Astrocyte of the spinal cord (primary cell): ENCODE measurements at regions not wholly inside any gene's neighbourhood (a gene's known extent, or its start where the extent isn't known, plus 50 kb on each side); places are given as distances from the start of the nearest gene placed in this dataset.
A peak's percentile ranks its signal among the peaks of the same experiment; 100 is the strongest.

Experiments used
- DNase-seq: peaks from one replicate; pipeline ENCODE4 v3.0.0; 2011; ENCODE audit warnings: low read depth, low spot score
- H3K4me3 ChIP-seq: 2 replicates; pipeline ENCODE4 v1.5.1; 2011; ENCODE audit warnings: low read depth, mild to moderate bottlenecking, low read length, moderate library complexity
- CTCF ChIP-seq: IDR thresholded peaks from 2 replicates; pipeline ENCODE4 v1.5.1; 2012; ENCODE audit warnings: low read depth, mild to moderate bottlenecking, low read length, inconsistent platforms
- in situ Hi-C: cut with HindIII; loops from 2 replicates; pipeline ENCODE4 v1.10.0; 2017; ENCODE audit warnings: low sequenced_read_pairs

- TF ChIP-seq CTCF: no peak
- in situ Hi-C loops: no loop called here
- no peak for DNase-seq
- no peak overlapping the region for H3K4me3 ChIP-seq
Observed at GRCh38 chr7:117982071-117983055, 109.1 kb upstream of the CTTNBP2 start.

DNA sequence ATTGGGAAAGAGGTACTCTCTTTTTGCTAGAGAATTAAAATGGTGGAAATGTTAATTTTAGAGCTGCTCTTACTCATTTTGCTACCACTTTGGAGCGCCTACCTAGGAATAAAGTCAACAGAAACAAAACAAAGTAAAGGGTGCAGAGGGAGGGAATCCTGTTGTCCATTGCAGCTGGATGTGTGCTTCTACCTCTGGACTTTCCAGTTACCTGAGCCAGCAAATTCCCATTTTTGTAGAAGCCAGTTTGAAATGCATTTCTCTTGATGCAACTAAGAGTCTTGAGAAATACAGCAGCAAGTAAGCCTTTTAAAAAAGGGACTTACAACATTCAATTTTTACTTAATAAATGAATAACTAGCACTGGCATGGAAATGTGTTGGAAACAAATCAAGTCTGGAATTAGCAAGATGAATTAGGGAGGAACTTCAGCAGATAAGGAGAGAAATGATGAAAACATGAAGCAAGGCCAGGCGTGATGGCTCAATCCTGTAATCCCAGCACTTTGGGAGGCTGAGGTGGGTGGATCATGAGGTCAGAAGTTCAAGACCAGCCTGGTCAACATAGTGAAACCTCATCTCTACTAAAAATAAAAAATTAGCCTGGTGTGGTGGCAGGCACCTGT is 113.5 kb upstream of the CTTNBP2 start:
- DNase-seq: no peak
- no peak overlapping the region for H3K4me3 ChIP-seq
- no peak for TF ChIP-seq CTCF
- in situ Hi-C loops: no loop called here

DNA sequence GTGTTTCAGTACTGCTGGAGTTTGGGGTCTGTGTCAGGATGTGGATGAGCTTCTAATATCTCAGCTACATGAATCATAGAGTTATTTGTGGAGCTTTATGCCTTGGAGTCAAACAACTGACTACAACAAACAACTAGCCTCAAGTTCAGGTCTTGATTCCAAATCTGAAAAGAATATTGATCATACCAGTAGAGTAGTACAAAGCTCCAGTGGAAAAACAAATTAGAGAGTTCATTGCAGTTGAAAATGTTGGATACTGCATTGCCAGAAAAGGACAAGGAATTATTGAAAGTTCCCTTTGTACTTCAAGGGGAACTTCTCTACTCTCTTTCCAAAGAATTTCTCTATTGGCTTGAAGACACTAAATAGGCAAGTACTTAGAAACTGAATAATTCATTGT is 117.6 kb upstream of the CTTNBP2 start:
- in situ Hi-C loops: no loop called here
- no peak overlapping the region for H3K4me3 ChIP-seq
- DNase-seq: no peak
- no peak for TF ChIP-seq CTCF

- no peak for TF ChIP-seq CTCF
- in situ Hi-C loops: no loop called here
- no peak for DNase-seq
- H3K4me3 ChIP-seq: no peak overlapping the region
Observed at GRCh38 chr7:117992635-117993376, 119.6 kb upstream of the CTTNBP2 start.

GRCh38 chr7:117993377-117994003 is 120.2 kb upstream of the CTTNBP2 start:
- in situ Hi-C loops: no loop called here
- no peak overlapping the region for H3K4me3 ChIP-seq
- peak; percentile 51 for DNase-seq
- peak; percentile 63 for TF ChIP-seq CTCF
